NCI-H187 treated with DMSO at 0.1 percent for 48 hours (cell line): ENCODE measurements at regions not wholly inside any gene's neighbourhood (a gene's known extent, or its start where the extent isn't known, plus 50 kb on each side); places are given as distances from the start of the nearest gene placed in this dataset.
"Not testable (repeated sequence)": the region's sequence is repeated elsewhere in the genome, so short reads cannot be mapped to it uniquely, and the experiment has no call there.

ENCODE experiments used
- DNase-seq: peaks from one replicate; lab custom pipeline; 2025; lab: John Stamatoyannopoulos, UW

- no peak for DNase-seq
Observed at GRCh38 chr9:81430727-81431126, 258.6 kb downstream of the TLE1 start.

- DNase-seq: no peak
Observed at GRCh38 chr9:81427870-81428269, 261.5 kb downstream of the TLE1 start.

- DNase-seq: no peak
Observed at GRCh38 chr9:81424431-81424830, 264.9 kb downstream of the TLE1 start.

GRCh38 chr9:81423589-81424326 is 265.6 kb downstream of the TLE1 start:
- DNase-seq: no peak

- not testable (repeated sequence) for DNase-seq
Observed at GRCh38 chr9:81421090-81421489, 268.3 kb downstream of the TLE1 start.

GRCh38 chr9:81420024-81420423 is 269.3 kb downstream of the TLE1 start:
- DNase-seq: no peak

GRCh38 chr9:81417941-81418340 is 271.4 kb downstream of the TLE1 start:
- DNase-seq: no peak

GRCh38 chr9:81417299-81417675 is 272.1 kb downstream of the TLE1 start:
- DNase-seq: no peak

GRCh38 chr9:81416476-81417298 is 272.7 kb downstream of the TLE1 start:
- DNase-seq: peak; percentile 14

- DNase-seq: no peak
Observed at GRCh38 chr9:81414836-81415235, 274.5 kb downstream of the TLE1 start.

GRCh38 chr9:81411961-81412360 is 277.4 kb downstream of the TLE1 start:
- DNase-seq: no peak

GRCh38 chr9:81410201-81410600 is 279.1 kb downstream of the TLE1 start:
- no peak for DNase-seq

GRCh38 chr9:81408951-81409350 is 280.4 kb downstream of the TLE1 start:
- DNase-seq: no peak

GRCh38 chr9:81404931-81405598 is 284.3 kb downstream of the TLE1 start:
- no peak for DNase-seq

GRCh38 chr9:81397481-81398381 is 291.6 kb downstream of the TLE1 start:
- no peak for DNase-seq

GRCh38 chr9:81396528-81396927 is 292.8 kb downstream of the TLE1 start:
- DNase-seq: no peak

GRCh38 chr9:81395676-81396054 is 293.7 kb downstream of the TLE1 start:
- DNase-seq: no peak

- no peak for DNase-seq
Observed at GRCh38 chr9:81394881-81395675, 294.3 kb downstream of the TLE1 start.

- no peak for DNase-seq
Observed at GRCh38 chr9:81393985-81394811, 295.1 kb downstream of the TLE1 start.

- no peak for DNase-seq
Observed at GRCh38 chr9:81391457-81391825, 297.9 kb downstream of the TLE1 start.
